Activated T-cell treated with anti-CD3 and anti-CD28 coated beads for 48 hours (primary cell): ENCODE measurements at regions not wholly inside any gene's neighbourhood (a gene's known extent, or its start where the extent isn't known, plus 50 kb on each side); places are given as distances from the start of the nearest gene placed in this dataset.

Experiments used
- DNase-seq: peaks from one replicate; pipeline ENCODE4 v3.0.0-alpha.2; 2020; ENCODE audit warnings: low read depth

- DNase-seq = no peak
Measured at GRCh38 chr2:16615687-16616615, 49.7 kb downstream of the CYRIA start.

- no peak for DNase-seq
Measured at GRCh38 chr2:16615246-16615645, 50.4 kb downstream of the CYRIA start.

GRCh38 chr2:16614314-16614860, 51.2 kb downstream of the CYRIA start:
- no peak for DNase-seq

- DNase-seq = no peak
Measured at GRCh38 chr2:16613539-16614011, 52.1 kb downstream of the CYRIA start.

GRCh38 chr2:16612490-16612889, 53.1 kb downstream of the CYRIA start:
- DNase-seq = no peak

- no peak for DNase-seq
Measured at GRCh38 chr2:16609786-16610185, 55.8 kb downstream of the CYRIA start.

GRCh38 chr2:16608661-16609643, 56.7 kb downstream of the CYRIA start:
- peak; percentile 82 for DNase-seq

- no peak for DNase-seq
Measured at GRCh38 chr2:16607301-16607700, 58.3 kb downstream of the CYRIA start.

GRCh38 chr2:16604236-16604635, 61.4 kb downstream of the CYRIA start:
- no peak for DNase-seq

- DNase-seq = no peak
Measured at GRCh38 chr2:16591370-16591933, 74.2 kb downstream of the CYRIA start.

GRCh38 chr2:16589465-16589864, 76.2 kb downstream of the CYRIA start:
- no peak for DNase-seq

- DNase-seq = no peak
Measured at GRCh38 chr2:16588565-16588964, 77.1 kb downstream of the CYRIA start.

GRCh38 chr2:16587601-16588000, 78.0 kb downstream of the CYRIA start:
- no peak for DNase-seq

GRCh38 chr2:16584824-16585540, 80.7 kb downstream of the CYRIA start:
- no peak for DNase-seq

- DNase-seq = no peak
Measured at GRCh38 chr2:16584084-16584483, 81.5 kb downstream of the CYRIA start.

GRCh38 chr2:16581241-16581640, 84.4 kb downstream of the CYRIA start:
- DNase-seq = no peak

- no peak for DNase-seq
Measured at GRCh38 chr2:16578081-16578480, 87.6 kb downstream of the CYRIA start.

GRCh38 chr2:16570516-16570915, 95.1 kb downstream of the CYRIA start:
- no peak for DNase-seq

- no peak for DNase-seq
Measured at GRCh38 chr2:16568998-16569784, 96.4 kb downstream of the CYRIA start.

- DNase-seq = no peak
Measured at GRCh38 chr2:16566701-16567100, 98.9 kb downstream of the CYRIA start.
